Stimulated activated CD4-positive, alpha-beta T cell treated with anti-CD3 and anti-CD28 coated beads, Interleukin-12 subunit alpha, Interleukin-12 subunit beta, amount 100 ng/mL, for 48 hours (primary cell): ENCODE measurements at regions not wholly inside any gene's neighbourhood (a gene's known extent, or its start where the extent isn't known, plus 50 kb on each side); places are given as distances from the start of the nearest gene placed in this dataset.

ENCODE experiments used
- DNase-seq, 3 donors: peaks; one replicate each; pipeline ENCODE4 v3.0.0-alpha.2; 2020; ENCODE audit warnings: low read depth in 2 of 3, low spot score in 1 of 3

DNA sequence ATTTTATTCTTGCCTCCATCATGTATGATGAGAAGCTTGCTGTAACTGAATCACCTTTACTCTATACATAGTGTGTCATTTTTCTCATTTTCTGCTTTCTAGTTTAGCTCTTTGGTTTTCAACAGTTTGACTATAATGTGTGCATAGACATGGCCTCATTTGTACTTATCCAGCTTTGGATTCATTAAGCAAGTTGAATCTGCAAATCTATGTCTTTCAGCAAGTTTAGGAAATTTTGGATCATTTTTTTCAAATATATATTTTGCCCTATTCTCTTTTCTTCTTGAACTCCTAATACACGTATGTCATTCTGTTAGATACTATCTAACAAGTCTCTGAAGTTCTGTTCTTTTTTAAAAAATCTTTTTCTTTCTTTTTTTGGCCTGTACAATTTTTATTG lies 57.8 kb downstream of the PRLHR start:
- DNase-seq = no peak

DNA sequence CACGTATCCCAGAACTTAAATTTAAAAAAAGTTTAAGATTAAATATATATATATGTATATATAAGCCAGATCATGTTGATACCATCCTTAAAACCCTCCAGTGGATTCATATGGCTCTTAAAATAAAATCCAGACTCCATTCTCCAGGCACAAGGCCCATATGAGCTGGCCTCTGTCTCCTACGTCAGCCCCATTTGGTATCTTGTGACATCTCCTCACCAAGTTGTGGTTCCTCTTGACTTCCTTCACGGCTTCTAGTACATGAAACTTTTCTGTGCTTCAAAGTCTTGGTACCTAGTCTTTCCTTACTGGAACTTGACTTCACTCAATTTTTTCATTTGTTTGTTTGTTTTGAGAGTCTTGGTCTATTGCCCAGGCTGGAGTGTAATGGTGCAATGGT lies 61.3 kb downstream of the PRLHR start:
- no peak for DNase-seq

DNA sequence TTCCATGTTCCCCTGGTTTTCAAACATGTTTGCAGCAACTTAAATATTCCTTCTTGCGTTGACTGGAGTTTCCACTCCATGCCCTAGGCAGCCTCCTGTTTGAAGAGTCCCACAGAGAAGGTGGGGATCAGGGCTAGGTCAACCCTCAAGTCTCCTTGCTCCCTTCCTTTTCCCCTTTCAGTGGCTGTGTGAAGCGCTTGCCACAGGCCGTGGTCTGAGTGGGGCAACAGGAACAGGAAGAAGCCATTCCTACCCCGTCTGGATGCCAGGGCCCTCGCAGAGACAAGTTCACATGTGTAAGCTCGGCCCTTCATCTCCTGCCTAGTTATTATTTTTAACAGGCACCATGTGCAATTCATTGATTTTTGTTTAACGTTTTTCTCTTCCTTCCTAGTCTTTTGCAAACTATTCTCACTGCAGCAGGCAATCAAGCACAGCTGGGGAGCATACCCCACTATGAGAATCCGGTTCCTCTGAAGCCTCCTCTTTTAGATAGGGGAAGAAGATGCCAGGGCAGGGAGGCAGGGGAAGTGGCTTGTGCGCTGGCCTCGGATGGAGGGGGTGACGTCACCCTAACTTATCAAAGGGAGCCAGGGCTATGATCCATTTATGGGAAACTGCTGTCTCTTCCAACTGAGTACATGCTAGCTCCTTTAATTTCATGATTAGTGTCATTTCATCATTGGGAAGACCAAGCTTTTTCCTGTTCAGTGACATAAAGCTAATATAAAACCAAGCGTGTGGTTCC lies 64.2 kb downstream of the PRLHR start:
- DNase-seq = no peak

DNA sequence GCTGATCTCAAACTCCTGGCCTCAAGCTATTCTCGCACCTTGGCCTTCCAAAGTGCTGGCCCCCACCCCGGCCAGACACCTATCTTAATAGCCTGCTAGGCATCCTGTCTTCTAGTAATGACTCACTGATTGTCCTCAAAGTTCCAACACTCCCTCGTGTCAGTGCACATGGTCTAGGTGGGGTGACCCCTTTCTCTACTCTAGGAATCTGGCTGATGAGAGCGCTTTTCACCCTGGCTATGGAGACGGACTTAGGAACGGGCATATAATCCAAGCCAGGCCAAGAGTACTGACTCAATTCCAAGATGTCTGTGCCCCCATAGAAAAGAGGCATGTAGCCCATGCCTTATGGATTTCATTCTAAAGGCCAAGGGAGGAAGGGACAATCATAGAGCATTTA lies 67.0 kb downstream of the PRLHR start:
- DNase-seq = no peak

DNA sequence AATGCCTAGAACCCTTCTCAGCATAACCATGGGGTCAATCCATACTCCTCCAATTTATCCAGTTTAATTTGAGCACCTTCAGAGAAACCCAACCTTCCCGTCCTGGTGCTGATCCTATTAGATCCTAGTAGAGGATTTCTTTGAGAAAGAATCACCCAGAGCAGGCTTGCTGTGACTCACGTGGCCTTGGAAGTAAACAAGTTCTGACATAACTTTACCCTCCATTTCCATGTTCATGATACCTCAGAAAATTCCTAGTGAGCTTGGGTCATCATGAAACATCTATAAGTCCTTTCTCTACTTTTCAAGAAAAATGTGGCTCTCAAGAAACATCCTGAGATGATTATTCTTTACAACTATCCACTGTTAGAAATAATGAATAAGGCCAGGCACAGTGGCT lies 71.7 kb downstream of the PRLHR start:
- no peak for DNase-seq

DNA sequence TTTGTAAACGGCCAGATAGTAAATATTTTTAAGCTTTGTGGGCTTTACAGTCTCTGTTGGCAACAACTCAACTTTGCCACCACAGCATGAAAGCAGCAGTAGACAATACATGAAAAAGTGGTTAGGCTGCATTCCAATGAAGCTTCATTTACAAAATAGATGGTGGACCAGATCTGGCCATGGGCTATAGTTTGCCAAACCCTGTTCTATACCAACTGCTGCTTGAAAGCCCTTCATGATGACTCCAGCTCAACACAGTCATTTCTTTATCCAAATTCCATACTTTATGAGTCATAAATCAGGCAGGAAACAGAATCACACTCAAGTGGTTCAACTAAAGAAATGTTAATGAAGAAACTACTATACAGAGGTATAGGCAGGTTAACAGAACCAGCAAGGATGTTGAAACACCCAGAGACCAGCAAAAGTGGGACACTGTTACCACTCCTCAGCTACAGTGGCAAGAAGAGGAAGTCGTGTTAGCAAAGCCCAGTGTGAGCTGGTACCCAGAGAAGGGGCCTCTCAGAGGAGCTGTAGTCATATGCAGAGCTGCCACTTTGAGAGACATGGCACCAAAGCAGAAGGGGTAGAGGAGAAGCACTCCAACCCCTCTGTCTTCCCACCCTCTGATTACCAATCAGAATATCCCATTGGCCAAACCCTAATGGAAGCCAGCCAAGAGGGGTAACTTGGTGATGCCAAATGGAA lies 72.5 kb downstream of the PRLHR start:
- DNase-seq = no peak

DNA sequence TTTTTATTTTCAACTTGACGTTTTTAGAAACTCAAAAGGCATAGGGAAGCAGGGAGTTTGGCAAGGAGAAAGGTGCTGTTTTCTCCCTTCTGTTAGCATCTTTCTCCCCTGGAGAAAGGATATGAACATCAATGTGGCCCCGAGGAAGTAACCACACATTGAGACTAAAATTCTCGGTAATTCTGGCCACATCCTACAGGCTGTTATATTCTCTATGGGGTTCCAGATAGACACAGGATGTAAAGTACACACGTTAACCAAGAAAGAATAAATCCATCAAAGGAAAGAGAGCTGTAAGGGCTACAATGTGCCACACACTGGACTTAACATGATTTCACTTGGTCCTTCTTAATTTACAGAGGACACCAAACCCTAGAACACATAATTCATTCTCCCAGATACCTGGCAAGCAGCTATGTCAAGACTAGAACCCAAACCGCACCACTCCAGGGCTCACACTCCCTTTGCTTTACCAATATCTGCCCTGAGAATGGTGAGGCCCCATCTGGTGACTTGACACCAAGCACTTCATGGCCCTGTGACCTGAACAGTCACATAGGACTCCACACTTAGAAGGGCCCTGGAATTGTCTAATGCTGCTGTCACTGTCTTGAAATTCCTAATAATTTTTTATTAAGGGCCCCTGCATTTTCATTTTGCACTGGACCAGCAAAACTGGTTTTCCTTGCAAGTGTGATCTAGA lies 73.9 kb downstream of the PRLHR start:
- no peak for DNase-seq

DNA sequence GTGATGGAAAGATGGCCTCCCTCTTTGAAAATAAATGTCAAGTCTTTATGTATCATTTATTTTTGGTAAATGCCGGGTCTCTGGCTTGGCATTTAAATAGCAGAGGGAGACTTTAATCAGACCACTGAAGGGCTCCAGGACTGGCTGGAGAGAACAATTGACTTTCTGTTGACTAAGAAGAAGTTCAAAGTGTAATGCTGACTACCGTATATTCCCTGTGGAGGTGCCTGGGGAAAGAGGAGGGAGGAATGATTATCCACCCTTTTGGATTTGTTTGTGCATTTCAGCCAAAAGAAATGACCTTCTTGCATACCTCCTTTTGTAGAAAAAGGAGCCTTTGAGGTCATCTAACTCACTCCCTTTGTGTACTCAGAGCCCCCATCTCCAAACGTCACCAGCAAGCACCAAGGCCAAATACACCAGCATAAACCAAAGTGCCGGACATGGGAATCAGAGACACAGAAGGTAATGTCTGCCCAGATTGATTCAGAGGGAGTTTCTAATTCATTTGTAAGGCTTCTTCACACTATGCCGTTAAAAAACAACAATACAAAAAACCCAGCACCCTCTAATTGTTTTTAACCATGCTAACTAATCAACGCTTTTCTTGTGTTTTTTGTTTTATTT lies 75.2 kb downstream of the PRLHR start:
- DNase-seq = no peak

DNA sequence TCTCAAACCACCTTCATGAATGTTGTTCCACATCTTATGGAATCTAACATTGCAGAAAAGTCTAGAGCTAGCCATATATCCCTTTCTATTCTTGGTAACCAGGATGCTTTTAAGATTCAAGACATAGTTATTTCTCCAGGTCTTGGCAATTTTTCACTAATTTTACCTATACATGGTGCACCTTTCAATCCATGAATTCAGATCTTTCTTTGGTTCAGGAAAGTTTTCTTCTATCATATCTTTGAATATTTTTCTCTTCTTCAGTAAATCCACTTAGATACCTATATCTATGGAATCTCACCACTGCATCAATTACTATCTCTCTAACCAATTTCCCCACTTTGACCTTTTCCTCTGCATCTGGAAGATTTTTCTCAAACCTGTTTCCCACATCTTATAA lies 77.4 kb downstream of the PRLHR start:
- DNase-seq = no peak

DNA sequence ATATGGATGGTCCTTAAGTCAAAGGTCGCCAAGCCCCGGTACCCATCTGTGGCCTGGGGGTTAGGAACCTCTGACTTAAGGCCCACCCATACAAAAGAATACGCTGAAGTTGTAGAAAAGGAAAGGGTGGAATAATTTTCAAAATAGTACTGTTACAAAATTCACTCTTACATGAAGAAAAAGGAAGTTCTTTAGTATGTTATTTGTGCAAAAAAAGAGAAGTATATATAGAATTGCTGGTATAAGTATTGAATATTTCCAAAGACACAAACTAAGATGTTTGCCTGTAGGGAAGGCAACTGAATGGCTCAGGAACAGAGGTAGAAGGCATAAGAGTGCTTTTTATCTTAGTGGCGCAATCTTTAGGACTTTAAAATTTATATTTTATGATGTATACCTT lies 78.7 kb downstream of the PRLHR start:
- no peak for DNase-seq

DNA sequence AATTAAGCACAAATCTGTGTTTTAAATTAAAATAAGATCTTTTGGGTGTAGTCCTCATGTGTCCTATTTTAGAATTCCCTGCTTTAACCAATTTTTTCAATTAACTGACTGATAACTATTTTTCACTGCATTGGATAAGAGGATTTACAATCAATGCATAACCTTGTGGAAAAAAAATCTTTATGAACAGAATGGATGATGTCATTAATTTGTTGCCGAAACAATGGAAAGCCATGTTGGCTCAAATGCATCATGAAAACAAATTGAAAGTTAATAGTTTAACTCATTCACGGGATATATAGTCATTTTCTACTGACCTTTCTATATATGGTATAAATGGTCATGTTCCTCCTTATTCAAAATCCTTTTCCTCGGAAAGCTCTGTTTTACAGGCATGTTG lies 82.3 kb downstream of the PRLHR start:
- DNase-seq = no peak

DNA sequence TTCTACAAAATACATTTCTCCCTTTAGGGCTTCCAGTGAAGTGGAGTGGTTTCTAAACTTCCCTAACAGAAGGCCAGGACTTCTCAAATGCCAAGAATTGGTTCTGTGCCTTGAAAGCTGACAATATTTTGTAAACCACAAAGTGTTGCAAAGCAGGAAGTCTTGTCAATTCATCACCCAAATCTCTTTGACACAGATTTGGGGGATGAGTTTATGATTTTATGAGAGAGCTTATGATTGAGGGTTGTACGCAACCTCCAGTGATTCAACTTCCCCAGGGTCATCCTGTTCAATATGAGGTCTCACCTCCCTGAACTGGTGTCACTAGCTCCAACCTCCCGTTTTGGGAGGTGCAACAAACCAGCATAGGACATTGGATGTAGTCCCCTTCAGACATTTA lies 83.7 kb downstream of the PRLHR start:
- no peak for DNase-seq

DNA sequence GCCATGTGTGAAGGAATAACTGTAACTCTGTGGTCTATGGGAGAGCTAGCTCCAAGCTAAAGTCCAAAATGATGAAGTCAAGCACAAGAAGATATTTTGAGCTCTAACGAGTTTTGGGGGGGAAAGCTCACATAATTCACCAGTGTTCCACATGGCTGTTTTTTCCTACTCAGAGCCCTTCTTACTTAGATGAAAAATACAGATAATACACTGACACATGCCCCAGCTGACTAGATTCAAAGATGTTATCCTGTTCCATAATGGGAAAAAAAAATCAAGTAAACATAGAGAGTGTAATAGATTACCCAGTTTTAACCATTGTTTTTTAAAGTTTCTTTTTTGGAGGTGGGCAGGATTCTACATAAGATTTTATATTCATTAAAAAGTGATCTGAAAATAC lies 86.6 kb downstream of the PRLHR start:
- no peak for DNase-seq

DNA sequence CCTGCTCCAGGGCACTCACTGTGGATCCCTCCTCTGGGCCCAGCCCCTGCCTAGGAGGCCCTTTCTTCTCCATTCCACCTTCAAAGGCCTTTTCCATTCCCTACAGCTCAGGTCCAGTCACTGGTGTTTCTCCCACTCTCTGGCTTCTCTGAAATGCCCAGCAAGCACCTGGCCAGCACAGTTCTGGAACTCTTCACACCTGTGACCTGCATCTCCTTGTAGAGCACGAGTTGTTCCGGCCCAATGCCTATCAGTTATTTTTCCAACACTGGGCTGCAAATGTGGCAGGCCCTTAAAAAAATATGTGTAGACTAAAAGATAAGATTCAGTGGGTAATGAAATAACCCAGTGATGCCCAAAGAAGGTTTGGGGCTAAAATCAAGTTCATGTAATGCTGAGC lies 87.1 kb downstream of the PRLHR start:
- no peak for DNase-seq

DNA sequence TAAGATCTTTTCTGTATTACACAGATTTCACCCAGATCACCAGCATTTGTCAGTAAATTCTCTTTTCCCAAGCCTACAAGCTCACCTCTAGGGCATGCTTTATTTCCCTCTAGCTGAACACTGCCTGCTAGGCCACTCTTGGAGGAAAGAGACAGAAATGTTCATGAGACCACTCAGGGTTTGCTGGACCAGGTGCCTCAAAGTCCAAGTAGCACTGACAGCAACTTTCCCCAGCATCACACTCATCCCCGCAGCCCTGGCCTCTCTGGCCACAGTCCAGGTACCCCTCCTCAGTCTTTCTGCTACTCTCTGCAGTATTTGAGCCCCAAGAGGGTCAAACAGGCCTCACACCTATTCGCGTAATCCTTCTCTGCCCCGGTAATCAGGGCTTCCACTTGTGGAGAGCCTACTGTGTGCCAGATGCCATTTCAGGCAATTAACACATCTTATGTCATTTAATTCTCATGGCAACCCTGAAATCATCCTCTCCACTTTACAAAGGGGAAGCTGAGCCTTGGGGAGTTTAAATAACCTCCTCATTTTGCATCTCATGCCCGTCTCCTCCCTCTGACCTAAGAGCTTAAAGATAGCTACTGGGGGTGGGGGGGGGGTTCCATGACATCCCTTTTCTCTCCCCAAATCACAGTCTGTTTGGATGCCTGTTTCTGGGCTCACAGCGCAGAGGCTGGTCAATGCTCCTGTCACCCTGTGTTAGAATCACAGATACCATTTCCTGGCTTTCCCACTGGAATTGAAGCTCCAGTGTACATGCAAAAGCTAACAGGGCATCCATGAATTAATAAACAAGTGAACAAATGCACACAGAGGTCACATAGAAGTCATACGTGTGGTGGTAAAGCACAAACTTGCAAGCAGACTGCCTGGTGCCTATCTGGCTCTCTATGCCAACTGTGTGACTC lies 88.5 kb downstream of the PRLHR start:
- no peak for DNase-seq

DNA sequence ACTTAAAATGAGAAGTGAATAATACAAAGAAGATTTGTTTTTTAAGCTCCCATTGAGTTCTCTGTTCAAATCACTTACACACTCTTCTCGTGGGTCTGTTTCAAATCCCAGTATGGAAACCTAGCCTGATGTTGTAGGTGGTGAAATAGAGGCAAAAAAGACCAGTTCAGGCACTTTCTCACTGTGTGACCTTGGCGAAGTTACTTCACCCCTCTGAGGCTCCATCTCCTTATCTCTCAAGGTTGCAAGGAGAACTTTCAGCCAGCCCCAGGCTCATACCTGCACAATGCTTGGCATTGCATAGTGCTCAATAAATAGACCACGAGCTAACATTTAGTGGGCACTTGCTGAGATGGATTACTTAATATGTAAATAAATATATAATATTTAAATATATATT lies 90.1 kb downstream of the PRLHR start:
- DNase-seq = no peak

DNA sequence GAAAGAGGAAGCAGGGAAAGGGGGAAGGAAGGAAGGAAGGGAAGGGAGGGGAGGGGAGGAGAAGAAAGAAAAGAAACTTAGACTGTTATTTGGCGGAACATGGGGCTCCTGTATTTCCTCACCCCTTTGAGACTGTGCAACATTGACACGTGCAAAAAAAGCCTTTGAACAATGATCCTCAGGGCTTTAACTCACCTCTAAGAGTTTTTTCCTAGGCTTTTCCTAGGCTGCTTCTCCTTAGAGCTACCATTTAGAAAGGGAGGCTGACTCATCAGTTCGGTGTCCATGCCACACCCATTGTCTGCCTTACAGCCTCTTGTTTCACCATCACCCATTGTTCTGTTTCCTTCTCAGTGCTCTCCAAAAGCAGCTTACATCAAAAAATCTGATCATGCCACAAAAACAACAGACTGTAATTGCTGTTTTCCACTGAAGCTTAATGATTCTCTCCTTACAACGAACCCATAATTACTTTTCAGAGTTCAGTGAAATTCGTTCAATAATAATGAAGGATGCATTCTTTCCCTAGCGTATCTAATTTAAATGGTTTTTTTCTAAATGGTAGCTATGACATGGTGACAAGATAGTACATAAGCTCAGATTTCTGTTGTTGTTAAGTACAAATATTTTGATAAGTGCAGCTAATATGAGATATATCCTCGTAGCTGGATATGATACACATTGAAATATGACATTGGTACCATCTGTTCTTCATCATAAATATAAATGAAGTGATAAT lies 90.8 kb downstream of the PRLHR start:
- no peak for DNase-seq

DNA sequence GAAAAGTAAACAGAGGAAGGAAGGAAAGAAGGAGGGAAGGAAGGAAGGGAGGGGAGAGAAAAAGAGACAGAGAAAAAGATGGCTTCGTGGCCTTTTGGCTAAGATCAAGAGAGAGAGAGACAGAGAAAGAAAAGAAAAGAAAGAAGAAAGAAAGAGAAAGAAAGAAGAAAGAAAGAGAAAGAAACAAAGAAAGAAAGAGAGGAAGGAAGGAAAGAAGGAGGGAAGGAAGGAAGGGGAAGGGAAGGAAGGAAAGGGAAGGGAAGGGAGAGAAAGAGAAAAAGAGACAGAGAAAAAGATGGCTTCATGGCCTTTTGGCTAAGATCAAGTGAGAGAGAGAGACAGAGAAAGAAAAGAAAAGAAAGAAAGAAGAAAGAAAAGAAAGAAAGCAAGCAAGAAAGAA lies 91.4 kb downstream of the PRLHR start:
- no peak for DNase-seq

DNA sequence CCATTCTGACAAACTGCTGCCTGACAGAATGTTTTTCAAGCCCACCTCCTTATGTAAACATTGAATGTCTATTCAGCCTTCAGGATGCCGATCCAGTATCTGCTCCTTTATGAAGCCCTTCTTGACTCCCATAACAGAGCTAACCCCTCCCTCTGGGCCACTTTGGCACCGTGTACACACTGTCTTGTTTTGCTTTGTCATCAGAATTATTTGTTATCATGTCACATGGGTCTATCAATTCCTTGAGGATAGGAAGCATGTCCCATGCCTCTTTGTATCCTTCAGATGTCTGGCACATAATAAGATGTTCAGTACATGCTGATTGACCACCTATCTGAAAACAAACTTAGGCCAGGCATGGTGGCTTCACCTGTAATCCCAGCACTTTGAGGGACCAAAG lies 92.3 kb downstream of the PRLHR start:
- no peak for DNase-seq
